ENCODE measurements at regions not wholly inside any gene's neighbourhood (a gene's known extent, or its start where the extent isn't known, plus 50 kb on each side); places are given as distances from the start of the nearest gene placed in this dataset.

DNA sequence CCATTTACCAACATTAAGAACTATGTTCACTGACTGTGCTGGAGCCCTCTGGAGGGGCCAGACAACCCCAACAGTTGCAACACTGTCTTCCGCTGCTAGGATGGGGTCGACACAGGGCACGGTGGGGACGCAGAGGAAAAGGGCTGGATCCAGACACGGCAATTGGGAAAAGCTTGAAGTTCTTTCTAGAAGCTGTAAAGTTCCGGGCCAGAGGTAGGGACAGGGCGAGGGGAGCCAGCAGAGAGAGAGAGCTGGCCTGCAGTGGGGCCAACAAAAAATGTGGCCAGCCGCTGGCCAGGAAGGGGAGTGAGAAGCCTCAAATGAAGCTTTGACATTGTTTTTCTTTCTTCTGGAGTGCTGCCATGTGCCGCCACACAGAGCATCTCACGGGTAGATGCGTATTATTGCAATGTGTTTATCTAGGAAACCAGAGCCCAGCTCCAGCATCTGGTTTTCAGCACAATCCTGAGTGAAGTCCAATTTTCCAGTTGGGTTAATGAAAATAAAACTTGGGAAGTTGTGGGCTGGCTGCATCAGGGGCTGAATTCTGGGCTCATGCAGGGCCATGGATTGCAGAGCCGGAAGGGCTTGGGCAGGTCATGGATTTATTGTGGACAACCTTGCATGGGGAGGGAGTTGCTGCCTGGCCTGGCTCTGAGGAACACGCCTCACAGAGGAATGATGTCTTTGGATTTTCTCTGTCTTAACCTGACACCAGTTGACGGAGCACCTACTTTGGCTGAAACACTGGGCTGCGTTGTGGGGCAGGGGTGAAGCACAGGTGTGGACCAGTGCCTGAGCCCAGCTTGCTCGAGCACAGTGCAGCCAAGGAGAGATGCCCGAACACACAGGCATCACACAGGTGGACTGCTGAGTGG is 67.6 kb upstream of the AMPD3 start:
- no peak for DNase-seq

DNA sequence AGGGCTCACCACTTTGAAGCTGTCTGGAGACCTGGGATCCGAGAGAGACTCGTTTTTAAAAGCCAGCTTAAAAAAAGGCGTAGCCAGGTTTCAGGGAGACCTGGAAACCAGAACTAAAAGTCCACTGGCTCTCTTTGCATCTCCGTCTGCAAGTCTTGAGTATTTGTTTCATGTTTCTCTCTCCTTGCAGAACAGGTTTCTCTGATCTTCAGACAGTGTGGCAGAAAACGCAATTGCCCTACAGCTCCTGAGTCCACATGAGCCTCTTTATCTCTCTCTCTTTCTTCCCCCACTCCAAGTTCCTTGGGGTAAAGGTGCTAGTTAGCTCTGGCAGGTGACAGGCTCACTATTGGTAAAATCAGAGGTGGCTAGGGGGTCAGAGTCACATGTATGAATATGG is 67.0 kb upstream of the AMPD3 start:
- DNase-seq: no peak

DNA sequence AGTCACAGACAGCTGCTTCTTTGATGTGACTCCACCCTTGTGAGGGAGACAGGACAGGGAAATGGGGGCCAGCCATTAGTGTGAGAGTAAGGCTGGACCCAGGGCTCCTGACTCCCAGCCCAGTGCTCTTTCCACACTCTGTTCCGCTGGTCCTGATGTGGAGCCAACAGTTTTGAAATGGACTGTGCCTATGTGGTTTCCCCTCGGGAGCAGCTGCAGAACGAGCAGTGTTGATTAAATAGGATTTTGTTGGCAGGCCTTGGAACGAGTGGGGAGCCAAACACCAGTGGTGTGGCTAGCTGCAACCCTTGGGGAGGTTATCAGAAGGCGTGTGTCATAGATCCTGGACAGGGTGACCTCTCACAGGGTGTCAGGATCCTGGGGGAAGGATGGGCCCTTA is 66.5 kb upstream of the AMPD3 start:
- DNase-seq: no peak

DNA sequence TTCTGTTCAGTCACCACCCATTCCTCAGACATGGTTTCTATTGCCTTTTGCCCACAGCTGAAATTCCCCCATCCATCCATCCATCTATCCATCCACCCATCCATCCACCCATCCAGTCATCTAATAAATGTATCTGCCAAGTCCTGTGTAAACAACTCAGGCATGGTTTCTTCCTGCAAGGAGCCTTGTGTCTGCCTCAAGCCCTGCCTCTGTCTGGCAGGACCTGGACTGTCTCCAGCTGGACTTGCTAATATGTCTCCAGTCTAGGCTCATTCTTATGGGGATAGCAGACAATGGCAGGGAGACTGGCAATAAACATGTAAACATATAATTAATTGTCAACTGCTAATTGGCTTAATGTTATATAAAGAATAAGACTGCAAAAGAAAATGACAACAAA is 64.7 kb upstream of the AMPD3 start:
- no peak for DNase-seq

DNA sequence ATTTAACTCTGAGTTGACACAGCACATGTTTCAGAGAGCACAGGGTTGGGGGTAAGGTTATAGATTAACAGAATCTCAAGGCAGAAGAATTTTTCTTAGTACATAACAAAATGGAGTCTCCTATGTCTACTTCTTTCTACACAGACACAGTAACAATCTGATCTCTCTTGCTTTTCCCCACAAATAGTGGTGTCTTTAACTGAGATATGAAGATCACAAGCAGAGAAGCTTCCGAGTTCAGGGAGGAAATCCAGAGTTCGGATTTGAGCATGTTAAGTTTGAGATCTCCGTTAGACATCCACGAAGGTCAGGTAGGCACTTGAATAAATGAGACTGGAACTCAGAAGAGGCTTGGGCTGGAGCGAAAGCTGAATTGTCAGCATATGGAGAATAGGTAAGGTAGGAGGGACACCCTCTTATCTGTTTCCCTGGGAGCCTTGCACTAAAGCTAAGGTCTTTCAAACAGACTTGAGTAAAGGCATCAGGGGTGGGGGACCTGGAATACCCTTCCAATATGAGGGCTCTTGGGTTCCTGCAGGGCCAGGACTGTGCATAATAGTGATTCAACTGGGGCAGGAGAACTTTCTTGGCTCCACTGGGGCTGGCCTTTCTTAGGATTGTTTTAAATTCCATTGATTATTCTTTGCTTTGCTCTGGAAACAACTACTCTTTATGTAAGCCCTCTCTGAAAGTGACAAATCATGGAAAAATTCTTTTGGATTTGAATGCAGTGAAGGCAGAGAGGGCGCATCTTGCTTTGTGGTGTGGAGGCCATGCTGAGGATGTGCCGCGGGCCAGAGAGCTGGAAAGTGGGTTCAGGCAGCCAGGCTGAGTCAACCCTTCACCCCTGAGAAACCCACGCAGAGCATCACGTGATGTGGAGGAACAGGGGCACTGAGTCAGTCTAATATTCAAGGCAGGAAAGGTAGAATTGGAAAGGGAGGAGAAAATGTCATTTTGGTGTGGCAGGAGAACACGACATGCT is 62.7 kb upstream of the AMPD3 start:
- no peak for DNase-seq

DNA sequence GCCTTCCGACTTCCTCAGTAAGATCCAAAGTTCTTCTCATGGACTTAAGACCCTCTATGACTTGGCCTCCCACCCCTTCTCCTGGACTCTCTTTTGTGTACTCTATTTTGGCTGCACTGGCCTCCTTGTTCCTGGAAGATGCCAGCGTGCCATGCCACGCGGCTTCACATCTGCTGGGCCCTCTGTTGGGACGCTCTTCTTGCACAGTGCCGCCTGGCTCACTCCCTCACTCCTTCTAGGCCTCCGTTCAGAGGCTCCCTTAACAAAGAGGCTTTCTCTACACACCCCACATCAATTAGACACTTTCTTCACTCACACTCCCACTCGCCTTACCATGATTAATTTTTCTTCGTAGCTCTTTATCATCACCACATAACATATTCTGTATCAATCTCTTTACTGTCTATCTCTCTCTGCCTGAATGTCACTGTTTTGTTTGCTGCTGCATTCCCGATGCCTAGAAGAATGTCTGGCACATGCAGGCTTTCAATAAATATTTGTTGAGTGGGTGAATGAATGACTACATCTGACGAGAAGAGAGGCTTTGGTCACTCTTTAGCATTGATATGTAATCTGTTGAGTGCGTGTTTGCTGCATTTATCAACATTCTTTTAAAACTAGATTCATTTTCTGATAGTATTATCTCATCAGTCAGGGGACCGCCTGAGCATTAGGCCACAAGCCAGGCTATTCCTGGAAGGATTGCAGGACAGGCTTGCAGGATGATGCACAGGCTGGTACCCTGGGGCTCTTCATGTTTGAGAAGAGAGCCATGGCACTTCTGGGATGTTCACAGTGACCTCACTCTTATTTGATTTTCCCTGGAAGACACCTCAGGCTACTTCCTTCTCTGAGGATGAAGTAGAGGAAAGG is 60.6 kb upstream of the AMPD3 start:
- no peak for DNase-seq

DNA sequence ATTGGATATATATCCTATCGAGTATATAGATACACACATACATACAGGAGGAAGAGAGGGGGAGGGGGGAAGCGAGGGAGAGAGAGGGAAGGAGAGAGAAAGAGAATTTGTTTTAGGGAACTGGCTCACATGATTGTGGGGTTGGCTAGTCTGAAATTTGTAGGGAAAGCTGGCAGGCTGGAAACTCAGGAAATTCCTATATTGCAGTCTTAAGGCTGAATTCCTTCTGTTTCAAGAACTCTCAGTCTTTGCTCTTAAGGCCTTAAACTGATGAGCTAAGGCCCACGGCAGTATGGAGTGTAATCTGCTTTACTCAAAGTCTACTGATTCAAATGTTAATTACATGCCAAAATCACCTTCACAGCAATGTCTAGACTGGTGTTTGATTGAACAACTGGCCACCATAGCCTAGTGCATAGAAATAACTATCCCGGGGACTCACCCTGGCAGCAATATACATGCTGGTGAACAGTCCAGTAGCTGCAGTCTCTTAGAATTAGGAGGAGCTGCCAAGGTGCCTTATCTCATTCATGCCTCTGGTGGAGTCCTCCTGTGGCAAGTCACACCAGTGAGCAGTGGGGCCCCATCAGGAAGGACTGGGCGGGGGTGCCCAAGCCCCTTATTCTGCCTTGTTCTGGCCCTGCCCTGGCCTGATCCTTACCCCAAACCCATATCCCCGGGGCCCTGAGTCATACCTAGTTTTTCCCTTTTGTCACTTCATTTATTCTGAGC is 59.7 kb upstream of the AMPD3 start:
- no peak for DNase-seq

DNA sequence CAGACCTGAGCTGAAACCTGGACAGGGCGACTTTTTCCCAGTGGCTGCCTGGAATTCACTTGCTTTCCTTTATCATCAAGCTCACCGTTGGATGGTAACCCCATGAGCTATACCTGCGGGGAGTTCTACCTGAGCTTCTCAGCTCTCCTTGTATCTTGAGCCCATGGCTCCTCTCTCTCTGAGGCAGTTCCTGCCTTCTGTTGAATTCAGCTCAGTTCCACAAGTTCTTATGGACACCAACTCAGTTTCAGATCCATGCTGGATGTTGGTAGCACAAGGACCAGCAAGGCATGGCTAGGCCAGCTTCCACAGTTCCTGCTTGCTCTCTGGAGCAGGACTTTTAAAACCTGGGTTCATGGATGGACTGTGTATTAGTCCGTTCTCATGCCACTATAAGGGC is 58.3 kb upstream of the AMPD3 start:
- DNase-seq: no peak

DNA sequence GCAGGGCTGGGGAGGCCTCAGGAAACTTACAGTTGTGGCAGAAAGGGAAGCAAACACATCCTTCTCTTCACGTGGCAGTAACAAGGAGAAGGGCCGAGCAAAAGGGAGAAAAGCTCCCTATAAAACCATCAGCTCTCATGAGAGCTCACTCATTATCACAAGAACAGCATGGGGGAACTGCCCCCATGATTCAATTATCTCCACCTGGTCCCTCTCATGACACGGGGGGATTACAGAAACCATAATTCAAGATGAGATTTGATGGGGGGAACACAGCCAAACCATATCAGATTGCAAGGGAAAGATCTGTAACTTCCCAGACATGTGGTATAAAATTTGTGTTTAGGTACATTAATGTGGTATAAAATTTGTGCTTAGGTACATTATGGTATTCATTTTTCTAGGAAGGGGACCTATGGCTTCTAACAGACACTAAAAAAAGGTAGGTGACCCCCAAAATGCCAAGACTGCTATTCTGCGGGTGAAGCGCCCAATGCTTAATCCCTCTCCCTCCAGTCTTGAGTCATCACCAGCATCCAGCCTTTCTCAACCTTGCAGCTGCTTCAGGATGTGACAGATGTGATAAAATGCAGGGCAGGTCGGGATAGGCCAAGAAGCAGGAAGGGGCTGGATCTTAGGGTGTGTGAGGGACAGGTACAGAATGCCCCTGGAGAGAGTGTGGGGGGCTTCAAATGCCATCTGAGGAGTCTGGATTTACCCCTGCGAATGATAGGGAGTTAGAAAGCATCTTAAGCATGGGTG is 57.7 kb upstream of the AMPD3 start:
- no peak for DNase-seq

DNA sequence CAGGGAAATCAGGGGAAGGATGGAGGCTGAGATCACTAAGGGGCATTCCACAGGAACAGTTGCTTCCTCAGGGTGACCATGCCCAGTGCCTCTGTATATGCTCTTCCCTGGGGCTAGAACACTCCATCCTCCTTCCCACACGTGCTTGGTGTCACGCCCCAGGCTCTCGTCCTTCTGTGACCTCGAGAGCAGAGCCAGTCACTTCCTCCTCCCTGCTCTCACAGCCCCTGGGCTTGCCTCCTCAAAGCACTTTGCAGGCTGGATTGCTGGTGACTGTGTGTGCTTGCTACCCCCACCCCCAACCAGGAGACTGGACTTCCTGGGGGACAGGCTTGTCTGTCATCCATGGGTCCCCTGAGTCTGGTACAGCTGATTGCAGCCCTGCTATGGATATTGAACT is 56.5 kb upstream of the AMPD3 start:
- DNase-seq: no peak

DNA sequence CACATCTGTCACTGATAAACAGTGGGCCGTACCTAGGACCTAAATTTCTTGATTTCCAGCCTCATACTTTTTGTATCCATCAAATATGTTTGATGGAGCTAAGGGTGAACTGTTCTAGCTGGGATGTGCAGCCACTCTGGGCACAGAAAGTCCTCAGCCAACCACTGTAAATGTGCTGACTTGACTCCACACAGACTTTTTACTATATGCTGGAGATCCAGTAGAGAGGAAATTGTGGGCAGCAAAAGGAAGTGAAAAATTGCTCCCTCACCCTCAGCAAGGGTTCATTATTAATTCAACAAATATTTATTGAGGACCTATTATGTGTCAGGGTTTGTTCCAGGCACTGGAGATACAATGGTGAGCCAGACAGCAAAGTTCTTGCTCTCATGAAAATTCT is 54.2 kb upstream of the AMPD3 start:
- no peak for DNase-seq

DNA sequence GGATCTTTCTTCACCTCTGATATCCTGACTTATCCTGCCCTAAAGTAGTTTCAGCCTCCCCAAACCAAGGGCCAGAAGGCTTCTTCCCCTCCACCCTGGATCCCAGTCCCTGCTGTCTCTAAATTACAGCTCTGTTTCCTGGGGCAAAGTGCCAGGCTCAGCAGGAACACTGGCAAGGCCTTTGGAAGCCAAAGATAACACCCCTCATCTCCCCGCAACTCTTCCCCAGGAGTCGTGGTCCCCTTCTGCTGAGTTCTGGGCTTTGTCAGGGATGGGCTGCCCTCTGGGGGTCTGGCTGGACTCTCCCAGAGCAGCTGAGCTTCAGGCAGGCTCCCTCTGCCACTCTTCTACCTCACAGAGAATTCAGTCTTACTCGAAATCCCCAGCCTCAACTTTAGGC is 53.8 kb upstream of the AMPD3 start:
- DNase-seq: no peak

DNA sequence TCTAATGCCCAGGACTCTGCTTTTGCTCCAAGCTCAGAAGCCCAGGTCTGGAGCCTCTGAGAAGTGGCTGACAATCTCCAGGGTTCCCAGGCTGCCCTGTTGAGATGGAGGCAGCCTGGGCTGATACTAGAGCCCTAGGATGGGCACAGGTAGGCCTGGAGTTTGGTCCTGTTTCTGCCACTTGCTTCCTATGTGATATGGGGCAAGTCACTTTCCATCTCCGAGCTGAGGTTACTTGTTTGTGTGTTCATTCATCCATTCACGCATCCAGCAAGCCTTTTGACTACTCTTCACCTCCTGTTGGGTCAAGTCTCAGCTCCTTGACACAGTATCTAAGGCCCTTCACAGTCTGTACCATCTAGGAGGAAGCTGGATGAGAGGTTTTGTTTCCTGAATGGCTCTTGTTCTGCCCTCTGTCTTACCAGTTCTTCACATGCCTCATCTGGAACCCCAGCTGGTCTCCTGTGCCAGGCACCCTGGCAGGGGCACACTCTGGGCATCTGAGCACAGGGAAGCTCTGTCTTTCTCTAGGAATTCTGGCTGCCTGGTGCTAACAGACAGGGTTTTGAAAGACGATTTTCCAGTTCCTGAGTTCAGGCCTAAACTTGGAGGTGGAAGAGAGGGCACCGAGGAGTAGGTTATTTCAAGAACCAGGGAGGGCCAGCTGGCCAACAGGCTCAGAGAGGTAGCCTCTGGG is 53.2 kb upstream of the AMPD3 start:
- DNase-seq: no peak

All from NCI-H1105 (cell line).